ENCODE measurements at regions not wholly inside any gene's neighbourhood (a gene's known extent, or its start where the extent isn't known, plus 50 kb on each side); places are given as distances from the start of the nearest gene placed in this dataset.

- no peak for DNase-seq (ENCODE audit: low spot score)
Measured at GRCh38 chr3:159904455-159904854, 84.2 kb upstream of the IL12A start.

- DNase-seq (ENCODE audit: low spot score): no peak
Measured at GRCh38 chr3:159904911-159905310, 83.7 kb upstream of the IL12A start.

GRCh38 chr3:159907828-159908227 lies 80.8 kb upstream of the IL12A start:
- no peak for DNase-seq (ENCODE audit: low spot score)

GRCh38 chr3:159910991-159911663 lies 77.5 kb upstream of the IL12A start:
- peak; percentile 29 for DNase-seq (ENCODE audit: low spot score)

- DNase-seq (ENCODE audit: low spot score): no peak
Measured at GRCh38 chr3:159911664-159912037, 77.0 kb upstream of the IL12A start.

- DNase-seq (ENCODE audit: low spot score): no peak
Measured at GRCh38 chr3:159913712-159914414, 74.8 kb upstream of the IL12A start.

- DNase-seq (ENCODE audit: low spot score): no peak
Measured at GRCh38 chr3:159914426-159914825, 74.2 kb upstream of the IL12A start.

GRCh38 chr3:159916052-159916451 lies 72.6 kb upstream of the IL12A start:
- DNase-seq (ENCODE audit: low spot score): no peak

GRCh38 chr3:159917141-159917540 lies 71.5 kb upstream of the IL12A start:
- DNase-seq (ENCODE audit: low spot score): no peak

GRCh38 chr3:159919873-159920272 lies 68.8 kb upstream of the IL12A start:
- no peak for DNase-seq (ENCODE audit: low spot score)

- no peak for DNase-seq (ENCODE audit: low spot score)
Measured at GRCh38 chr3:159922193-159922840, 66.3 kb upstream of the IL12A start.

GRCh38 chr3:159922861-159923312 lies 65.7 kb upstream of the IL12A start:
- no peak for DNase-seq (ENCODE audit: low spot score)

- DNase-seq (ENCODE audit: low spot score): no peak
Measured at GRCh38 chr3:159923336-159923735, 65.3 kb upstream of the IL12A start.

GRCh38 chr3:159923956-159924355 lies 64.7 kb upstream of the IL12A start:
- DNase-seq (ENCODE audit: low spot score): no peak

GRCh38 chr3:159924411-159924810 lies 64.2 kb upstream of the IL12A start:
- no peak for DNase-seq (ENCODE audit: low spot score)

- no peak for DNase-seq (ENCODE audit: low spot score)
Measured at GRCh38 chr3:159925248-159925647, 63.4 kb upstream of the IL12A start.

GRCh38 chr3:159926573-159926972 lies 62.1 kb upstream of the IL12A start:
- DNase-seq (ENCODE audit: low spot score): no peak

GRCh38 chr3:159928071-159928491 lies 60.6 kb upstream of the IL12A start:
- DNase-seq (ENCODE audit: low spot score): no peak

- DNase-seq (ENCODE audit: low spot score): peak; percentile 81
Measured at GRCh38 chr3:159928666-159929065, 60.0 kb upstream of the IL12A start.

GRCh38 chr3:159929171-159930141 lies 59.2 kb upstream of the IL12A start:
- peak; percentile 42 for DNase-seq (ENCODE audit: low spot score)

- DNase-seq (ENCODE audit: low spot score): no peak
Measured at GRCh38 chr3:159934216-159934615, 54.4 kb upstream of the IL12A start.

- no peak for DNase-seq (ENCODE audit: low spot score)
Measured at GRCh38 chr3:159936541-159936940, 52.1 kb upstream of the IL12A start.
